OCI-LY1 (cell line): ENCODE measurements at regions not wholly inside any gene's neighbourhood (a gene's known extent, or its start where the extent isn't known, plus 50 kb on each side); places are given as distances from the start of the nearest gene placed in this dataset.

Experiments
- EZH2 ChIP-seq: fragments of 200-600 bp; sonication (generic), shearing (Covaris generic); IDR thresholded peaks from 2 replicates; pipeline ENCODE4 v1.8.0; 2017; ENCODE audit warnings: borderline replicate concordance, mixed run types, mild to moderate bottlenecking, antibody characterized with exemption, low read length, moderate library complexity, mixed read lengths
- TF ChIP-seq, protein P1 (sequence below): fragments of 200-600 bp; sonication (generic), shearing (Covaris generic); IDR thresholded peaks from 2 replicates; pipeline ENCODE4 v1.5.1; 2017; ENCODE audit warnings: mild to moderate bottlenecking, antibody characterized with exemption, low read length, moderate library complexity, mixed read lengths

DNA sequence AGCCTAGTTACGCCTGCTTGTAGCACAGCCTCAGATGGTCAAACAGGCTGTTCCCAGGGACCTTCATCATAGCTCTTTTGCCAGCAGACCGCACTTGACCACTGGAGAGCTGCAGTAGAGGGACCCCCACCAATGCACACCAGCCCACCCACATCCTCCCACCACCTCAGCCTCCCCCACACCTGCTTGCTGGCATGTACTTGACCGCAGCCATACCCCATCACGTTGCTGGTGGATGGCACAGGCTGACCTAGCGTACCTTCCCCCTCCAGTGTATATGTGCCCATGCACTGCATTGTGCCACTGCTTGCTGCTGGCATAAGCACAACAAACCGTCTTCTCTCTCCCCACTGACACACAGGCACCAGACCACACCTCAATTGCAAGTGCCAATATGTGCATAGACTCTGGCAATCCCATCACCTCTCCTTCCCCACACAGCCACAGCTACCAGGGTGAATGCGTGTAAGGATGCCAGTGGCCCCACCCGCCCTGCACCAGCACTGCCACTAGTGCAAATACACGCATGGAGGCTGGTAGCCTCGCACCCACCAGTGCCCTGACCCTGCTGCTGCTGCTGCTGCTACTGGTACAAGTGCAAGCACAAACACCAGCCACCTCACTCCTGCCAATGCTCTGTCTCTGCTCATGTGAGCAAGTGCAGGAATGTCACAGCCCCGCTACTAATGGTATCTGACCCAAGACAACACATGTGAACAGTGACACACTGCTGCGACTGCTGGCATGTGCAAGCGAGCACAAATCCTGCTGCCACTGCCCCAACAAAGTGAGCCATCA is 1377.6 kb downstream of the CDH11 start:
- TF ChIP-seq, protein P1, sequence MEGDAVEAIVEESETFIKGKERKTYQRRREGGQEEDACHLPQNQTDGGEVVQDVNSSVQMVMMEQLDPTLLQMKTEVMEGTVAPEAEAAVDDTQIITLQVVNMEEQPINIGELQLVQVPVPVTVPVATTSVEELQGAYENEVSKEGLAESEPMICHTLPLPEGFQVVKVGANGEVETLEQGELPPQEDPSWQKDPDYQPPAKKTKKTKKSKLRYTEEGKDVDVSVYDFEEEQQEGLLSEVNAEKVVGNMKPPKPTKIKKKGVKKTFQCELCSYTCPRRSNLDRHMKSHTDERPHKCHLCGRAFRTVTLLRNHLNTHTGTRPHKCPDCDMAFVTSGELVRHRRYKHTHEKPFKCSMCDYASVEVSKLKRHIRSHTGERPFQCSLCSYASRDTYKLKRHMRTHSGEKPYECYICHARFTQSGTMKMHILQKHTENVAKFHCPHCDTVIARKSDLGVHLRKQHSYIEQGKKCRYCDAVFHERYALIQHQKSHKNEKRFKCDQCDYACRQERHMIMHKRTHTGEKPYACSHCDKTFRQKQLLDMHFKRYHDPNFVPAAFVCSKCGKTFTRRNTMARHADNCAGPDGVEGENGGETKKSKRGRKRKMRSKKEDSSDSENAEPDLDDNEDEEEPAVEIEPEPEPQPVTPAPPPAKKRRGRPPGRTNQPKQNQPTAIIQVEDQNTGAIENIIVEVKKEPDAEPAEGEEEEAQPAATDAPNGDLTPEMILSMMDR, result no peak
- no peak for TF ChIP-seq EZH2
